H9 (cell line): ENCODE measurements at regions not wholly inside any gene's neighbourhood (a gene's known extent, or its start where the extent isn't known, plus 50 kb on each side); places are given as distances from the start of the nearest gene placed in this dataset.

Experiments used
- DNase-seq: peaks from one replicate; pipeline ENCODE4 v3.0.0-alpha.2; 2017
- H2AFZ ChIP-seq: one replicate; pipeline ENCODE4 v1.6.1; 2013; ENCODE audit warnings: mild to moderate bottlenecking, low read length, control low read depth, moderate library complexity
- H2AK5ac ChIP-seq: 2 replicates; pipeline ENCODE4 v1.6.1; 2013; ENCODE audit warnings: low read length, control low read depth, mixed read lengths; ENCODE audit not compliant: insufficient read length
- H2BK120ac ChIP-seq: one replicate; pipeline ENCODE4 v1.6.1; 2013; ENCODE audit warnings: low read depth, mild to moderate bottlenecking, low read length, control low read depth, inconsistent platforms; ENCODE audit not compliant: poor library complexity, severe bottlenecking
- H2BK12ac ChIP-seq: 2 replicates; pipeline ENCODE4 v1.6.1; 2013; ENCODE audit warnings: low read length, control low read depth, mixed read lengths, low read depth; ENCODE audit not compliant: insufficient read length
- H2BK15ac ChIP-seq: 2 replicates; pipeline ENCODE4 v1.6.1; 2013; ENCODE audit warnings: low read depth, low read length, control low read depth
- H2BK20ac ChIP-seq: one replicate; pipeline ENCODE4 v1.6.1; 2013; ENCODE audit warnings: low read depth, mild to moderate bottlenecking, low read length, control low read depth, inconsistent platforms; ENCODE audit not compliant: poor library complexity, severe bottlenecking
- H2BK5ac ChIP-seq: 2 replicates; pipeline ENCODE4 v1.6.1; 2013; ENCODE audit warnings: low read length, control low read depth, mixed read lengths; ENCODE audit not compliant: insufficient read length
- H3K14ac ChIP-seq: 2 replicates; pipeline ENCODE4 v1.6.1; 2013; ENCODE audit warnings: low read length, control low read depth; ENCODE audit not compliant: insufficient read depth
- H3K18ac ChIP-seq: 2 replicates; pipeline ENCODE4 v1.6.1; 2013; ENCODE audit warnings: low read depth, mild to moderate bottlenecking, mixed read lengths, low read length, control low read depth; ENCODE audit not compliant: insufficient read length
- H3K23ac ChIP-seq: 2 replicates; pipeline ENCODE4 v1.6.1; 2013; ENCODE audit warnings: low read length, control low read depth, mixed read lengths, low read depth; ENCODE audit not compliant: insufficient read length
- H3K23me2 ChIP-seq: 2 replicates; pipeline ENCODE4 v1.6.1; 2013; ENCODE audit warnings: low read depth, mild to moderate bottlenecking, mixed read lengths, low read length, control low read depth; ENCODE audit not compliant: insufficient read length, poor library complexity, severe bottlenecking
- H3K27ac ChIP-seq: 2 replicates; pipeline ENCODE4 v1.5.1; 2013; ENCODE audit warnings: low read length, control low read depth, mixed read lengths, low read depth; ENCODE audit not compliant: insufficient read length
- H3K27me3 ChIP-seq: 2 replicates; pipeline ENCODE4 v1.6.1; 2013; ENCODE audit warnings: low read length, control low read depth, inconsistent platforms; ENCODE audit not compliant: insufficient read depth
- H3K4ac ChIP-seq: 2 replicates; pipeline ENCODE4 v1.6.1; 2013; ENCODE audit warnings: low read depth, mild to moderate bottlenecking, control low read depth, inconsistent platforms, low read length, moderate library complexity
- H3K4me1 ChIP-seq: 2 replicates; pipeline ENCODE4 v1.6.1; 2013; ENCODE audit warnings: low read length, control low read depth, inconsistent platforms; ENCODE audit not compliant: insufficient read depth
- H3K4me2 ChIP-seq: 2 replicates; pipeline ENCODE4 v1.6.1; 2013; ENCODE audit warnings: low read length, control low read depth, mixed read lengths; ENCODE audit not compliant: insufficient read length, insufficient read depth
- H3K56ac ChIP-seq: 2 replicates; pipeline ENCODE4 v1.6.1; 2013; ENCODE audit warnings: low read depth, mild to moderate bottlenecking, mixed read lengths, low read length, control low read depth; ENCODE audit not compliant: insufficient read length
- H3K79me1 ChIP-seq: 2 replicates; pipeline ENCODE4 v1.6.1; 2013; ENCODE audit warnings: low read depth, mild to moderate bottlenecking, moderate library complexity, low read length, control low read depth, inconsistent platforms; ENCODE audit not compliant: insufficient read depth, poor library complexity, severe bottlenecking
- H3K79me2 ChIP-seq: 2 replicates; pipeline ENCODE4 v1.6.1; 2013; ENCODE audit warnings: low read length, control low read depth, inconsistent platforms; ENCODE audit not compliant: insufficient read depth
- H3K9ac ChIP-seq: 2 replicates; pipeline ENCODE4 v1.6.1; 2013; ENCODE audit warnings: low read length, control low read depth, mixed read lengths; ENCODE audit not compliant: insufficient read length; ENCODE audit errors: extremely low read depth
- H3K9me3 ChIP-seq: one replicate; pipeline ENCODE4 v1.6.1; 2013; ENCODE audit warnings: low read depth, low read length, inconsistent platforms; ENCODE audit not compliant: control insufficient read depth
- H3T11ph ChIP-seq: one replicate; pipeline ENCODE4 v1.6.1; 2013; ENCODE audit warnings: mild to moderate bottlenecking, low read length, control low read depth, inconsistent platforms
- H4K20me1 ChIP-seq: one replicate; pipeline ENCODE4 v1.6.1; 2013; ENCODE audit not compliant: control insufficient read depth, insufficient read length, insufficient read depth
- H4K5ac ChIP-seq: 2 replicates; pipeline ENCODE4 v1.6.1; 2013; ENCODE audit warnings: low read depth, mild to moderate bottlenecking, mixed read lengths, low read length, control low read depth; ENCODE audit not compliant: insufficient read length
- H4K8ac ChIP-seq: replicated peaks from 2 replicates; pipeline ENCODE4 v1.6.1; 2013; ENCODE audit warnings: low read length, control low read depth, mixed read lengths, low read depth; ENCODE audit not compliant: insufficient read length
- H4K91ac ChIP-seq: 2 replicates; pipeline ENCODE4 v1.6.1; 2013; ENCODE audit warnings: low read depth, mild to moderate bottlenecking, moderate library complexity, mixed read lengths, low read length, control low read depth; ENCODE audit not compliant: insufficient read length
- H3K27ac Mint-ChIP-seq, 3 experiments: 2 replicates in 2 of 3; 3 replicates in 1 of 3; pipeline ENCODE4 v1.8.0; 2020 to 2021; ENCODE audit warnings: mixed read lengths in 3 of 3, mild to moderate bottlenecking in 1 of 3, moderate library complexity in 1 of 3
- H3K27me3 Mint-ChIP-seq: 2 replicates; pipeline ENCODE4 v1.8.0; 2021; ENCODE audit warnings: low read depth, mild to moderate bottlenecking, moderate library complexity, mixed read lengths
- H3K36me3 Mint-ChIP-seq, 3 experiments: 2 replicates in 2 of 3; 3 replicates in 1 of 3; pipeline ENCODE4 v1.8.0; 2020 to 2021; ENCODE audit warnings: low read depth in 3 of 3, mixed read lengths in 3 of 3; ENCODE audit not compliant: insufficient read depth in 1 of 3
- H3K4me1 Mint-ChIP-seq, 2 experiments: 2 replicates each; pipeline ENCODE4 v1.8.0; 2020; ENCODE audit warnings: mixed read lengths in 2 of 2
- H3K4me3 Mint-ChIP-seq, 2 experiments: 2 replicates in 1 of 2; 3 replicates in 1 of 2; pipeline ENCODE4 v1.8.0; 2020 to 2021; ENCODE audit warnings: mild to moderate bottlenecking in 2 of 2, mixed read lengths in 2 of 2, moderate library complexity in 1 of 2
- H3K9me3 Mint-ChIP-seq, 2 experiments: 2 replicates in 1 of 2; 3 replicates in 1 of 2; pipeline ENCODE4 v1.8.0; 2020; ENCODE audit warnings: mild to moderate bottlenecking in 2 of 2, mixed read lengths in 2 of 2, moderate library complexity in 1 of 2
- WGBS: extraction: QIAGEN DNeasy Blood & Tissue Kit; methylation state at CpG from one replicate; pipeline ENCODE4 v1.1.7; 2013; ENCODE audit warnings: missing lambda C conversion rate, low lambda C conversion rate, mixed read lengths; ENCODE audit not compliant: insufficient read length; ENCODE audit errors: extremely low coverage; 5-methylcytosine and 5-hydroxymethylcytosine counted together
- TF ChIP-seq, protein P1 (sequence below): fragments of 200-600 bp; sonication (generic); conservative IDR thresholded peaks from 3 replicates; pipeline ENCODE4 v1.8.0; 2021; ENCODE audit warnings: antibody characterized with exemption, mild to moderate bottlenecking

- Histone ChIP-seq H3K18ac (no peak overlapping the region), H3K79me1 (no peaks in the 10 kb centered on the region), H2BK12ac (no peak overlapping the region), H3K9ac (no peak overlapping the region), H2BK20ac (no peak overlapping the region), H3K27me3 (no peaks in the 10 kb centered on the region), H3K23me2 (no peaks in the 10 kb centered on the region), H4K91ac (no peak overlapping the region), H4K5ac (no peak overlapping the region), H3K79me2 (no peaks in the 10 kb centered on the region), H3K9me3 (no peaks in the 10 kb centered on the region), H2AFZ (no peak overlapping the region), H4K20me1 (no peaks in the 10 kb centered on the region), H3T11ph (no peak overlapping the region), H3K4me2 (no peak overlapping the region), H3K23ac (no peak overlapping the region), H3K4ac (no peak overlapping the region), H2BK15ac (no peak overlapping the region), H2BK5ac (no peak overlapping the region), H2BK120ac (no peak overlapping the region), H3K14ac (no peak overlapping the region), H3K4me1 (peaks cover 6% of the 10 kb centered on the region; the same call in 1 of the 2 replicates), H2AK5ac (no peak overlapping the region), H3K27ac (no peak overlapping the region), H4K8ac (no peak overlapping the region), H3K56ac (no peak overlapping the region)
- no CpG with 5 or more reads among the region's 1 CpG for WGBS
- Mint-ChIP-seq H3K27ac (no peak overlapping the region), H3K27me3 (no peaks in the 10 kb centered on the region; the same call in 1 of the 2 replicates), H3K36me3 (no peaks in the 10 kb centered on the region), H3K4me3 (no peak overlapping the region), H3K4me1 (peaks cover 10 to 19% of the 10 kb centered on the region in 2 experiments), H3K9me3 (no peaks in the 10 kb centered on the region)
- TF ChIP-seq, protein P1, sequence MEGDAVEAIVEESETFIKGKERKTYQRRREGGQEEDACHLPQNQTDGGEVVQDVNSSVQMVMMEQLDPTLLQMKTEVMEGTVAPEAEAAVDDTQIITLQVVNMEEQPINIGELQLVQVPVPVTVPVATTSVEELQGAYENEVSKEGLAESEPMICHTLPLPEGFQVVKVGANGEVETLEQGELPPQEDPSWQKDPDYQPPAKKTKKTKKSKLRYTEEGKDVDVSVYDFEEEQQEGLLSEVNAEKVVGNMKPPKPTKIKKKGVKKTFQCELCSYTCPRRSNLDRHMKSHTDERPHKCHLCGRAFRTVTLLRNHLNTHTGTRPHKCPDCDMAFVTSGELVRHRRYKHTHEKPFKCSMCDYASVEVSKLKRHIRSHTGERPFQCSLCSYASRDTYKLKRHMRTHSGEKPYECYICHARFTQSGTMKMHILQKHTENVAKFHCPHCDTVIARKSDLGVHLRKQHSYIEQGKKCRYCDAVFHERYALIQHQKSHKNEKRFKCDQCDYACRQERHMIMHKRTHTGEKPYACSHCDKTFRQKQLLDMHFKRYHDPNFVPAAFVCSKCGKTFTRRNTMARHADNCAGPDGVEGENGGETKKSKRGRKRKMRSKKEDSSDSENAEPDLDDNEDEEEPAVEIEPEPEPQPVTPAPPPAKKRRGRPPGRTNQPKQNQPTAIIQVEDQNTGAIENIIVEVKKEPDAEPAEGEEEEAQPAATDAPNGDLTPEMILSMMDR, result no peak
- DNase-seq, result no peak
Measured at GRCh38 chr2:187612857-187613256, 58.6 kb upstream of the TFPI start.
